H9 (cell line): ENCODE measurements at regions not wholly inside any gene's neighbourhood (a gene's known extent, or its start where the extent isn't known, plus 50 kb on each side); places are given as distances from the start of the nearest gene placed in this dataset.

Experiments used
- DNase-seq: peaks from one replicate; pipeline ENCODE4 v3.0.0-alpha.2; 2017
- H2AFZ ChIP-seq: one replicate; pipeline ENCODE4 v1.6.1; 2013; ENCODE audit warnings: mild to moderate bottlenecking, low read length, control low read depth, moderate library complexity
- H2AK5ac ChIP-seq: 2 replicates; pipeline ENCODE4 v1.6.1; 2013; ENCODE audit warnings: low read length, control low read depth, mixed read lengths; ENCODE audit not compliant: insufficient read length
- H2BK120ac ChIP-seq: one replicate; pipeline ENCODE4 v1.6.1; 2013; ENCODE audit warnings: low read depth, mild to moderate bottlenecking, low read length, control low read depth, inconsistent platforms; ENCODE audit not compliant: poor library complexity, severe bottlenecking
- H2BK12ac ChIP-seq: 2 replicates; pipeline ENCODE4 v1.6.1; 2013; ENCODE audit warnings: low read length, control low read depth, mixed read lengths, low read depth; ENCODE audit not compliant: insufficient read length
- H2BK15ac ChIP-seq: 2 replicates; pipeline ENCODE4 v1.6.1; 2013; ENCODE audit warnings: low read depth, low read length, control low read depth
- H2BK20ac ChIP-seq: one replicate; pipeline ENCODE4 v1.6.1; 2013; ENCODE audit warnings: low read depth, mild to moderate bottlenecking, low read length, control low read depth, inconsistent platforms; ENCODE audit not compliant: poor library complexity, severe bottlenecking
- H2BK5ac ChIP-seq: 2 replicates; pipeline ENCODE4 v1.6.1; 2013; ENCODE audit warnings: low read length, control low read depth, mixed read lengths; ENCODE audit not compliant: insufficient read length
- H3K14ac ChIP-seq: 2 replicates; pipeline ENCODE4 v1.6.1; 2013; ENCODE audit warnings: low read length, control low read depth; ENCODE audit not compliant: insufficient read depth
- H3K18ac ChIP-seq: 2 replicates; pipeline ENCODE4 v1.6.1; 2013; ENCODE audit warnings: low read depth, mild to moderate bottlenecking, mixed read lengths, low read length, control low read depth; ENCODE audit not compliant: insufficient read length
- H3K23ac ChIP-seq: 2 replicates; pipeline ENCODE4 v1.6.1; 2013; ENCODE audit warnings: low read length, control low read depth, mixed read lengths, low read depth; ENCODE audit not compliant: insufficient read length
- H3K23me2 ChIP-seq: 2 replicates; pipeline ENCODE4 v1.6.1; 2013; ENCODE audit warnings: low read depth, mild to moderate bottlenecking, mixed read lengths, low read length, control low read depth; ENCODE audit not compliant: insufficient read length, poor library complexity, severe bottlenecking
- H3K27ac ChIP-seq: 2 replicates; pipeline ENCODE4 v1.5.1; 2013; ENCODE audit warnings: low read length, control low read depth, mixed read lengths, low read depth; ENCODE audit not compliant: insufficient read length
- H3K27me3 ChIP-seq: 2 replicates; pipeline ENCODE4 v1.6.1; 2013; ENCODE audit warnings: low read length, control low read depth, inconsistent platforms; ENCODE audit not compliant: insufficient read depth
- H3K4ac ChIP-seq: 2 replicates; pipeline ENCODE4 v1.6.1; 2013; ENCODE audit warnings: low read depth, mild to moderate bottlenecking, control low read depth, inconsistent platforms, low read length, moderate library complexity
- H3K4me1 ChIP-seq: 2 replicates; pipeline ENCODE4 v1.6.1; 2013; ENCODE audit warnings: low read length, control low read depth, inconsistent platforms; ENCODE audit not compliant: insufficient read depth
- H3K4me2 ChIP-seq: 2 replicates; pipeline ENCODE4 v1.6.1; 2013; ENCODE audit warnings: low read length, control low read depth, mixed read lengths; ENCODE audit not compliant: insufficient read length, insufficient read depth
- H3K56ac ChIP-seq: 2 replicates; pipeline ENCODE4 v1.6.1; 2013; ENCODE audit warnings: low read depth, mild to moderate bottlenecking, mixed read lengths, low read length, control low read depth; ENCODE audit not compliant: insufficient read length
- H3K79me1 ChIP-seq: 2 replicates; pipeline ENCODE4 v1.6.1; 2013; ENCODE audit warnings: low read depth, mild to moderate bottlenecking, moderate library complexity, low read length, control low read depth, inconsistent platforms; ENCODE audit not compliant: insufficient read depth, poor library complexity, severe bottlenecking
- H3K79me2 ChIP-seq: 2 replicates; pipeline ENCODE4 v1.6.1; 2013; ENCODE audit warnings: low read length, control low read depth, inconsistent platforms; ENCODE audit not compliant: insufficient read depth
- H3K9ac ChIP-seq: 2 replicates; pipeline ENCODE4 v1.6.1; 2013; ENCODE audit warnings: low read length, control low read depth, mixed read lengths; ENCODE audit not compliant: insufficient read length; ENCODE audit errors: extremely low read depth
- H3K9me3 ChIP-seq: one replicate; pipeline ENCODE4 v1.6.1; 2013; ENCODE audit warnings: low read depth, low read length, inconsistent platforms; ENCODE audit not compliant: control insufficient read depth
- H3T11ph ChIP-seq: one replicate; pipeline ENCODE4 v1.6.1; 2013; ENCODE audit warnings: mild to moderate bottlenecking, low read length, control low read depth, inconsistent platforms
- H4K20me1 ChIP-seq: one replicate; pipeline ENCODE4 v1.6.1; 2013; ENCODE audit not compliant: control insufficient read depth, insufficient read length, insufficient read depth
- H4K5ac ChIP-seq: 2 replicates; pipeline ENCODE4 v1.6.1; 2013; ENCODE audit warnings: low read depth, mild to moderate bottlenecking, mixed read lengths, low read length, control low read depth; ENCODE audit not compliant: insufficient read length
- H4K8ac ChIP-seq: replicated peaks from 2 replicates; pipeline ENCODE4 v1.6.1; 2013; ENCODE audit warnings: low read length, control low read depth, mixed read lengths, low read depth; ENCODE audit not compliant: insufficient read length
- H4K91ac ChIP-seq: 2 replicates; pipeline ENCODE4 v1.6.1; 2013; ENCODE audit warnings: low read depth, mild to moderate bottlenecking, moderate library complexity, mixed read lengths, low read length, control low read depth; ENCODE audit not compliant: insufficient read length
- H3K27ac Mint-ChIP-seq, 3 experiments: 2 replicates in 2 of 3; 3 replicates in 1 of 3; pipeline ENCODE4 v1.8.0; 2020 to 2021; ENCODE audit warnings: mixed read lengths in 3 of 3, mild to moderate bottlenecking in 1 of 3, moderate library complexity in 1 of 3
- H3K27me3 Mint-ChIP-seq: 2 replicates; pipeline ENCODE4 v1.8.0; 2021; ENCODE audit warnings: low read depth, mild to moderate bottlenecking, moderate library complexity, mixed read lengths
- H3K36me3 Mint-ChIP-seq, 3 experiments: 2 replicates in 2 of 3; 3 replicates in 1 of 3; pipeline ENCODE4 v1.8.0; 2020 to 2021; ENCODE audit warnings: low read depth in 3 of 3, mixed read lengths in 3 of 3; ENCODE audit not compliant: insufficient read depth in 1 of 3
- H3K4me1 Mint-ChIP-seq, 2 experiments: 2 replicates each; pipeline ENCODE4 v1.8.0; 2020; ENCODE audit warnings: mixed read lengths in 2 of 2
- H3K4me3 Mint-ChIP-seq, 2 experiments: 2 replicates in 1 of 2; 3 replicates in 1 of 2; pipeline ENCODE4 v1.8.0; 2020 to 2021; ENCODE audit warnings: mild to moderate bottlenecking in 2 of 2, mixed read lengths in 2 of 2, moderate library complexity in 1 of 2
- H3K9me3 Mint-ChIP-seq, 2 experiments: 2 replicates in 1 of 2; 3 replicates in 1 of 2; pipeline ENCODE4 v1.8.0; 2020; ENCODE audit warnings: mild to moderate bottlenecking in 2 of 2, mixed read lengths in 2 of 2, moderate library complexity in 1 of 2
- WGBS: extraction: QIAGEN DNeasy Blood & Tissue Kit; methylation state at CpG from one replicate; pipeline ENCODE4 v1.1.7; 2013; ENCODE audit warnings: missing lambda C conversion rate, low lambda C conversion rate, mixed read lengths; ENCODE audit not compliant: insufficient read length; ENCODE audit errors: extremely low coverage; 5-methylcytosine and 5-hydroxymethylcytosine counted together
- TF ChIP-seq, protein P1 (sequence below): fragments of 200-600 bp; sonication (generic); conservative IDR thresholded peaks from 3 replicates; pipeline ENCODE4 v1.8.0; 2021; ENCODE audit warnings: antibody characterized with exemption, mild to moderate bottlenecking

GRCh38 chr11:91293119-91293518, 931.5 kb upstream of the FAT3 start:
- no peak overlapping the region; the same call in 1 of the 2 replicates for H2BK15ac ChIP-seq
- no peaks in the 10 kb centered on the region for H3K4me1 Mint-ChIP-seq

More at GRCh38 chr11:91293119-91293518, 931.5 kb upstream of the FAT3 start:
- Mint-ChIP-seq H3K36me3 (no peaks in the 10 kb centered on the region), H3K27ac (peak overlapping the region in 2 of 3 experiments; percentile 33 to 47; a peak in 2 of 7 replicates), H3K27me3 (no peaks in the 10 kb centered on the region), H3K4me3 (no peak overlapping the region), H3K9me3 (no peaks in the 10 kb centered on the region; a peak in 1 of 5 replicates)
- Histone ChIP-seq H3T11ph (no peak overlapping the region), H3K4me2 (no peak overlapping the region), H4K5ac (no peak overlapping the region), H2AFZ (no peak overlapping the region), H3K27ac (no peak overlapping the region), H3K56ac (no peak overlapping the region), H3K79me2 (no peaks in the 10 kb centered on the region), H2BK12ac (no peak overlapping the region), H3K9ac (no peak overlapping the region), H3K18ac (no peak overlapping the region), H3K79me1 (no peaks in the 10 kb centered on the region), H3K23me2 (no peaks in the 10 kb centered on the region), H2BK20ac (no peak overlapping the region), H3K23ac (no peak overlapping the region), H2BK5ac (no peak overlapping the region), H3K4me1 (no peaks in the 10 kb centered on the region), H4K91ac (no peak overlapping the region), H4K8ac (no peak overlapping the region), H3K14ac (no peak overlapping the region), H3K9me3 (no peaks in the 10 kb centered on the region), H2BK120ac (no peak overlapping the region), H3K4ac (no peak overlapping the region), H2AK5ac (no peak overlapping the region), H3K27me3 (no peaks in the 10 kb centered on the region), H4K20me1 (no peaks in the 10 kb centered on the region)
- no CpG with 5 or more reads among the region's 1 CpG for WGBS
- no peak for DNase-seq
- TF ChIP-seq, protein P1, sequence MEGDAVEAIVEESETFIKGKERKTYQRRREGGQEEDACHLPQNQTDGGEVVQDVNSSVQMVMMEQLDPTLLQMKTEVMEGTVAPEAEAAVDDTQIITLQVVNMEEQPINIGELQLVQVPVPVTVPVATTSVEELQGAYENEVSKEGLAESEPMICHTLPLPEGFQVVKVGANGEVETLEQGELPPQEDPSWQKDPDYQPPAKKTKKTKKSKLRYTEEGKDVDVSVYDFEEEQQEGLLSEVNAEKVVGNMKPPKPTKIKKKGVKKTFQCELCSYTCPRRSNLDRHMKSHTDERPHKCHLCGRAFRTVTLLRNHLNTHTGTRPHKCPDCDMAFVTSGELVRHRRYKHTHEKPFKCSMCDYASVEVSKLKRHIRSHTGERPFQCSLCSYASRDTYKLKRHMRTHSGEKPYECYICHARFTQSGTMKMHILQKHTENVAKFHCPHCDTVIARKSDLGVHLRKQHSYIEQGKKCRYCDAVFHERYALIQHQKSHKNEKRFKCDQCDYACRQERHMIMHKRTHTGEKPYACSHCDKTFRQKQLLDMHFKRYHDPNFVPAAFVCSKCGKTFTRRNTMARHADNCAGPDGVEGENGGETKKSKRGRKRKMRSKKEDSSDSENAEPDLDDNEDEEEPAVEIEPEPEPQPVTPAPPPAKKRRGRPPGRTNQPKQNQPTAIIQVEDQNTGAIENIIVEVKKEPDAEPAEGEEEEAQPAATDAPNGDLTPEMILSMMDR, result no peak
